Smooth muscle cell (in vitro differentiated cells): ENCODE measurements at regions not wholly inside any gene's neighbourhood (a gene's known extent, or its start where the extent isn't known, plus 50 kb on each side); places are given as distances from the start of the nearest gene placed in this dataset.

Experiments used
- DNase-seq: peaks from one replicate; lab custom pipeline; 2025; ENCODE audit not compliant: unreplicated experiment; lab: John Stamatoyannopoulos, UW
- H2AFZ ChIP-seq: fragments of 200-600 bp; sonication (generic); 2 replicates; pipeline ENCODE4 v1.6.0; 2016; ENCODE audit warnings: antibody characterized with exemption, low read depth, mild to moderate bottlenecking
- H3F3A ChIP-seq: fragments of 200-600 bp; sonication (generic); 2 replicates; pipeline ENCODE4 v1.6.0; 2017; ENCODE audit warnings: antibody characterized with exemption, low read depth
- H3K27ac ChIP-seq: fragments of 200-600 bp; sonication (generic); 2 replicates; pipeline ENCODE4 v1.5.1; 2016; ENCODE audit warnings: low read depth, mild to moderate bottlenecking
- H3K27me3 ChIP-seq: fragments of 200-600 bp; sonication (generic); 2 replicates; pipeline ENCODE4 v1.6.1; 2016; ENCODE audit warnings: low read depth, mild to moderate bottlenecking
- H3K36me3 ChIP-seq: fragments of 200-600 bp; sonication (generic); 2 replicates; pipeline ENCODE4 v1.5.1; 2016; ENCODE audit warnings: low read depth
- H3K4me1 ChIP-seq: fragments of 200-600 bp; sonication (generic); 2 replicates; pipeline ENCODE4 v1.5.1; 2016; ENCODE audit warnings: low read depth
- H3K4me2 ChIP-seq: fragments of 200-600 bp; sonication (generic); 2 replicates; pipeline ENCODE4 v1.6.0; 2016; ENCODE audit warnings: mild to moderate bottlenecking
- H3K4me3 ChIP-seq: fragments of 200-600 bp; sonication (generic); 2 replicates; pipeline ENCODE4 v1.5.1; 2016; ENCODE audit warnings: mild to moderate bottlenecking
- H3K79me2 ChIP-seq: fragments of 200-600 bp; sonication (generic); 2 replicates; pipeline ENCODE4 v1.6.0; 2016; ENCODE audit warnings: low read depth, mild to moderate bottlenecking
- H3K9ac ChIP-seq: fragments of 200-600 bp; sonication (generic); 2 replicates; pipeline ENCODE4 v1.6.0; 2016; ENCODE audit warnings: low read depth
- H3K9me3 ChIP-seq: fragments of 200-600 bp; sonication (generic); replicated peaks from 2 replicates; pipeline ENCODE4 v1.5.1; 2016; ENCODE audit warnings: low read depth
- H4K20me1 ChIP-seq: fragments of 200-600 bp; sonication (generic); 2 replicates; pipeline ENCODE4 v1.6.0; 2016; ENCODE audit warnings: low read depth
- CTCF ChIP-seq: fragments of 200-600 bp; sonication (generic); IDR thresholded peaks from 2 replicates; pipeline ENCODE4 v1.5.1; 2017; ENCODE audit warnings: borderline replicate concordance, mild to moderate bottlenecking, antibody characterized with exemption; ENCODE audit not compliant: insufficient read depth, poor library complexity, severe bottlenecking
- WGBS: methylation state at CpG from one replicate; pipeline ENCODE4 v1.1.7; 2016; ENCODE audit warnings: low lambda C conversion rate; 5-methylcytosine and 5-hydroxymethylcytosine counted together

- H3K9ac ChIP-seq = no peak overlapping the region
- H3K4me2 ChIP-seq = no peak overlapping the region
- TF ChIP-seq CTCF = no peak
- no peak overlapping the region for H3K4me3 ChIP-seq
- WGBS = 82% methylated on average over 2 of the region's 2 CpGs
- DNase-seq = no peak
- H4K20me1 ChIP-seq = no peaks in the 10 kb centered on the region
- no peaks in the 10 kb centered on the region for H3K79me2 ChIP-seq
- H3K27me3 ChIP-seq = no peaks in the 10 kb centered on the region
- no peak overlapping the region for H3K27ac ChIP-seq
- H3K36me3 ChIP-seq = no peaks in the 10 kb centered on the region
- H3K9me3 ChIP-seq = no peaks in the 10 kb centered on the region
- no peak overlapping the region for H2AFZ ChIP-seq
- H3K4me1 ChIP-seq = no peaks in the 10 kb centered on the region
- H3F3A ChIP-seq = no peaks in the 10 kb centered on the region
Observed at GRCh38 chr4:44545781-44546180, 97.2 kb upstream of the KCTD8 start.

- Histone ChIP-seq H3K27me3 (no peaks in the 10 kb centered on the region), H4K20me1 (no peaks in the 10 kb centered on the region), H3K9me3 (no peaks in the 10 kb centered on the region), H3K4me3 (no peak overlapping the region), H3K4me1 (no peaks in the 10 kb centered on the region), H3K36me3 (no peaks in the 10 kb centered on the region), H3K4me2 (no peak overlapping the region), H3K9ac (no peak overlapping the region), H3K27ac (no peak overlapping the region), H3F3A (no peaks in the 10 kb centered on the region), H2AFZ (no peak overlapping the region), H3K79me2 (no peaks in the 10 kb centered on the region)
- WGBS = 84% methylated on average over 2 of the region's 2 CpGs
- TF ChIP-seq CTCF = no peak
- no peak for DNase-seq
Observed at GRCh38 chr4:44544158-44544557, 95.5 kb upstream of the KCTD8 start.

GRCh38 chr4:44538534-44538933, 89.9 kb upstream of the KCTD8 start:
- WGBS = 98% methylated on average over 2 of the region's 2 CpGs
- TF ChIP-seq CTCF = no peak
- Histone ChIP-seq H3K27ac (no peak overlapping the region), H2AFZ (no peak overlapping the region), H3K4me3 (no peak overlapping the region), H3K4me1 (no peaks in the 10 kb centered on the region), H3K4me2 (no peak overlapping the region), H3K9me3 (no peaks in the 10 kb centered on the region), H3K9ac (no peak overlapping the region), H3K27me3 (no peaks in the 10 kb centered on the region), H3F3A (no peaks in the 10 kb centered on the region), H3K36me3 (no peaks in the 10 kb centered on the region), H3K79me2 (no peaks in the 10 kb centered on the region), H4K20me1 (no peaks in the 10 kb centered on the region)
- no peak for DNase-seq

GRCh38 chr4:44535981-44536380, 87.4 kb upstream of the KCTD8 start:
- Histone ChIP-seq H3K27me3 (no peaks in the 10 kb centered on the region), H3K36me3 (no peaks in the 10 kb centered on the region), H3K9ac (no peak overlapping the region), H3K4me1 (no peaks in the 10 kb centered on the region), H2AFZ (no peak overlapping the region), H3F3A (no peaks in the 10 kb centered on the region), H3K27ac (no peak overlapping the region), H4K20me1 (no peaks in the 10 kb centered on the region), H3K4me2 (no peak overlapping the region), H3K4me3 (no peak overlapping the region), H3K9me3 (no peaks in the 10 kb centered on the region), H3K79me2 (no peaks in the 10 kb centered on the region)
- TF ChIP-seq CTCF = no peak
- WGBS = 93% methylated on average over 4 of the region's 4 CpGs
- DNase-seq = no peak
